HEK293T (cell line): ENCODE measurements at regions not wholly inside any gene's neighbourhood (a gene's known extent, or its start where the extent isn't known, plus 50 kb on each side); places are given as distances from the start of the nearest gene placed in this dataset.

Source experiments
- CTCF ChIA-PET: fragments of 350-600 bp; formaldehyde crosslinking; extraction: SDS; loops from one replicate; lab custom pipeline; 2021; ENCODE audit warnings: antibody characterized with exemption, inconsistent platforms; lab: Yijun Ruan, JAX
- POLR2A ChIA-PET: fragments of 350-600 bp; formaldehyde crosslinking; extraction: SDS; loops from one replicate; lab custom pipeline; 2020; ENCODE audit warnings: antibody characterized with exemption, inconsistent platforms; lab: Yijun Ruan, JAX
- DNase-seq: peaks from one replicate; pipeline ENCODE4 v3.0.0; 2012; ENCODE audit warnings: mixed read lengths; ENCODE audit errors: extremely low spot score
- ARNT ChIP-seq: fragments of 450-650 bp; IDR thresholded peaks from 2 replicates; pipeline ENCODE4 v1.6.1; 2017; ENCODE audit warnings: mild to moderate bottlenecking
- BHLHE40 ChIP-seq: fragments of 450-650 bp; IDR thresholded peaks from 2 replicates; pipeline ENCODE4 v1.6.1; 2016; ENCODE audit warnings: mild to moderate bottlenecking, moderate library complexity, borderline replicate concordance
- CTBP1 ChIP-seq: fragments of 450-650 bp; IDR thresholded peaks from 2 replicates; pipeline ENCODE4 v1.6.1; 2016; ENCODE audit warnings: borderline replicate concordance
- ELF4 ChIP-seq: fragments of 450-650 bp; IDR thresholded peaks from 2 replicates; pipeline ENCODE4 v1.6.1; 2017; ENCODE audit warnings: antibody characterized with exemption
- FOXA1 ChIP-seq: fragments of 450-650 bp; IDR thresholded peaks from 2 replicates; pipeline ENCODE4 v1.6.1; 2016; ENCODE audit warnings: mild to moderate bottlenecking
- FOXK2 ChIP-seq: fragments of 450-650 bp; IDR thresholded peaks from 2 replicates; pipeline ENCODE4 v1.6.1; 2016; ENCODE audit warnings: mild to moderate bottlenecking
- FOXM1 ChIP-seq: fragments of 450-650 bp; IDR thresholded peaks from 2 replicates; pipeline ENCODE4 v1.6.1; 2017; ENCODE audit warnings: mild to moderate bottlenecking, borderline replicate concordance
- HDGF ChIP-seq: fragments of 450-650 bp; IDR thresholded peaks from 2 replicates; pipeline ENCODE4 v1.6.1; 2017; ENCODE audit warnings: antibody characterized with exemption, borderline replicate concordance
- L3MBTL2 ChIP-seq: fragments of 450-650 bp; conservative IDR thresholded peaks from 2 replicates; pipeline ENCODE4 v1.6.1; 2016; ENCODE audit warnings: mild to moderate bottlenecking
- LEF1 ChIP-seq: fragments of 450-650 bp; IDR thresholded peaks from 2 replicates; pipeline ENCODE4 v1.6.1; 2017; ENCODE audit warnings: mild to moderate bottlenecking, borderline replicate concordance
- NFRKB ChIP-seq: fragments of 450-650 bp; IDR thresholded peaks from 2 replicates; pipeline ENCODE4 v1.6.1; 2016; ENCODE audit warnings: mild to moderate bottlenecking, moderate library complexity
- SP1 ChIP-seq: fragments of 450-650 bp; IDR thresholded peaks from 2 replicates; pipeline ENCODE4 v1.6.1; 2017
- SUZ12 ChIP-seq: fragments of 450-650 bp; IDR thresholded peaks from 2 replicates; pipeline ENCODE4 v1.6.1; 2016; ENCODE audit warnings: mild to moderate bottlenecking
- TARDBP ChIP-seq: fragments of 450-650 bp; IDR thresholded peaks from 2 replicates; pipeline ENCODE4 v1.6.1; 2016
- ZNF384 ChIP-seq: fragments of 450-650 bp; IDR thresholded peaks from 2 replicates; pipeline ENCODE4 v1.6.1; 2016
- TF ChIP-seq, protein P1 (sequence below): fragments of 450-650 bp; IDR thresholded peaks from 2 replicates; pipeline ENCODE4 v1.6.1; 2016

DNA sequence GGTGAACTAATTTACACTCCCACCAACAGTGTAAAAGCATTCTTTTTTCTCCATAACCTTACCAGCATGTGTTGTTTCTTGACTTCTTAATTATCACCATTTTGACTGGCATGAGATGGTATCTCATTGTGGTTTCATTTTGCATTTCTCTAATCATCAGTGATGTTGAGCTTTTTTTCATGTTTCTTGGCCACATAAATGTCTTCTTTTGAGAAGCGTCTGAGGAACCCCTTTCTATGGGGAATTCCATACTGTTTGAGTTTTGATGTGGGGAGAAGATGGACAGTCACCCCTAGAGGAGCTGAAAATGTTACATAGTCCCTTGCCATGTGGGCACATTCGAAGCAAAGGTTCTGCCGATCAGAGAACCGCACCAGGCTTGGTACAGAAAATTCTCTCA is 207.0 kb upstream of the SLC30A5 start:
- TF ChIP-seq ZNF384 (no peak), ELF4 (no peak), TARDBP (no peak), LEF1 (no peak), SP1 (no peak), FOXK2 (no peak), L3MBTL2 (no peak), BHLHE40 (no peak), FOXM1 (no peak), NFRKB (no peak), ARNT (no peak), FOXA1 (no peak), HDGF (no peak)
- TF ChIP-seq, protein P1, sequence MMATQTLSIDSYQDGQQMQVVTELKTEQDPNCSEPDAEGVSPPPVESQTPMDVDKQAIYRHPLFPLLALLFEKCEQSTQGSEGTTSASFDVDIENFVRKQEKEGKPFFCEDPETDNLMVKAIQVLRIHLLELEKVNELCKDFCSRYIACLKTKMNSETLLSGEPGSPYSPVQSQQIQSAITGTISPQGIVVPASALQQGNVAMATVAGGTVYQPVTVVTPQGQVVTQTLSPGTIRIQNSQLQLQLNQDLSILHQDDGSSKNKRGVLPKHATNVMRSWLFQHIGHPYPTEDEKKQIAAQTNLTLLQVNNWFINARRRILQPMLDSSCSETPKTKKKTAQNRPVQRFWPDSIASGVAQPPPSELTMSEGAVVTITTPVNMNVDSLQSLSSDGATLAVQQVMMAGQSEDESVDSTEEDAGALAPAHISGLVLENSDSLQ: no peak
- POLR2A ChIA-PET: no interaction called here
- no peak for DNase-seq
- CTCF ChIA-PET: no interaction called here

DNA sequence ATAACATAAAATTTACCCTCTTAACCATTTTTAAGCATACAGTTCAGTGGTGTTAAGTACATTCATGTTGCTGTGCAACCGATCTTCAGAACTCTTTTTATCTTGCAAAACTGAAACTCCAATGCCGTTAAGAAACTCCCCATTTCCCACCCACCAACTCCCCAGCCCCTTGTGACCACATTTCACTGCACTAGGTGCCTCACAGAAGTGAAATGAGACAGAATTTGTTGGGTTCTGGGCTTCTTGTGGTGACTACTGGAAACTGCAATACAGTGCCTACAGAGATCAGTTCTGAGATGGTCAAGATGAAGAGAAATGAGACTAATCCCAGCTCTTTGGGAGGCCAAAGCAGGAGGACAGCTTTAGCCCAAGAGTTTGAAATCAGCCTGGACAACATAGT is 202.1 kb upstream of the SLC30A5 start:
- DNase-seq: no peak
- POLR2A ChIA-PET: no interaction called here
- CTCF ChIA-PET: no interaction called here
- no peak for TF ChIP-seq TARDBP
- TF ChIP-seq SP1: no peak
- no peak for TF ChIP-seq NFRKB
- TF ChIP-seq CTBP1: no peak
- TF ChIP-seq ELF4: no peak
- TF ChIP-seq FOXM1: no peak
- no peak for TF ChIP-seq BHLHE40
- no peak for TF ChIP-seq L3MBTL2
- TF ChIP-seq, protein P1: no peak
- no peak for TF ChIP-seq FOXA1
- TF ChIP-seq ZNF384: no peak
- TF ChIP-seq SUZ12: no peak
- no peak for TF ChIP-seq ARNT

DNA sequence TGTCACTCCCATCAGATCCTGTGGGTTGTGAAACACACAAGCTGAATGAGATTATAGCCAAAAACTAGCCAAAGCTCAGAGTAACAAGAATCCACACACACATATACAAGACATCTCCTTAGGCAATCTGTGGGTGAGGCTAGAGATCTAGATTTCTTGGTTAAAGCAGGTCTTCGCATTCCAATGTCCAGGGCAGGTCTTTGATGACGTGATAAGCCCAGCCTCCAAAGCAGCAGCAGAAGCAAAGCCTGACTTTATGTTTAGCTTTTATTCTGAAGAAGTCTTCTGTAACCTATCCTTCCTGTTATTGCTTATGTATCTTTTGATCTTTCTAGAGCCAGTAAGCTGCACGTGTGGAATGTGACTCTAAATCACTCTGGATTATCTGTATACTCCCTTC is 199.1 kb upstream of the SLC30A5 start:
- no peak for DNase-seq
- ChIA-PET POLR2A (no interaction called here), CTCF (interaction anchor here (0.6 kb wide), 1 partner anchor 130 kb away, joined by 3 read pairs; no protein-coding TSS in a partner anchor)

DNA sequence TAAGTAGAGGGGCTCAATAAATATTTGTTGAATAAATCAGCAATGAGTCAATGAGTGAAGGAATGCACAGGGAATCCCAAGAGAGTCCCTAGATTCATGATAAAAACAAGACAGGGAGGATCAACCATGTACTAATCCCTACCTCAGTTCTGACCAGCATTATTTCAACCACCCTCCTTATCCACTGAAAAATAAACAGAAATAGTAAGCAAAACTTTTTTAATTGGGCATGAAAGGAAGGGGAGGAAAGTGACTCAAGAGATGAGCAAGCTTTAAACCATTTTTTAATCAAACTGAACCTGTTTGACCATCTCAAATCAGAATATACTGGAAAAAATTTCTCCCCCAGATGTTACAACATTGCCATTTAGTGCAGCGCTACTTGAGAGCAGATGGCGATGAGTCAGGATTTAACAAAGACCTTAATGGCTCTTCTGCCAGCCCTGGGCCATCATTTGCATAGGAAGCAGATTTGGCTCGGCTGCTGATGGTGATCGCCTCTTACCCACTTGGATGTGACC is 194.8 kb upstream of the SLC30A5 start:
- DNase-seq: no peak
- POLR2A ChIA-PET: no interaction called here
- TF ChIP-seq L3MBTL2: no peak
- no peak for TF ChIP-seq ARNT
- no peak for TF ChIP-seq HDGF
- no peak for TF ChIP-seq FOXK2
- TF ChIP-seq SUZ12: no peak
- no peak for TF ChIP-seq TARDBP
- TF ChIP-seq FOXA1: no peak
- TF ChIP-seq NFRKB: no peak
- TF ChIP-seq ZNF384: no peak
- TF ChIP-seq SP1: no peak
- TF ChIP-seq LEF1: no peak
- TF ChIP-seq FOXM1: no peak
- TF ChIP-seq CTBP1: no peak
- no peak for TF ChIP-seq BHLHE40
- no peak for TF ChIP-seq ELF4
- TF ChIP-seq, protein P1: no peak
- CTCF ChIA-PET: no interaction called here

More for the DNA sequence above, 199.1 kb upstream of the SLC30A5 start:
- no peak for TF ChIP-seq FOXK2
- no peak for TF ChIP-seq SP1
- no peak for TF ChIP-seq BHLHE40
- TF ChIP-seq LEF1: no peak
- TF ChIP-seq FOXA1: no peak
- no peak for TF ChIP-seq TARDBP
- no peak for TF ChIP-seq CTBP1
- TF ChIP-seq ZNF384: no peak
- TF ChIP-seq, protein P1: no peak
- no peak for TF ChIP-seq HDGF
- no peak for TF ChIP-seq FOXM1
- TF ChIP-seq ELF4: no peak
- no peak for TF ChIP-seq ARNT
- TF ChIP-seq L3MBTL2: no peak
- TF ChIP-seq SUZ12: no peak
- TF ChIP-seq NFRKB: no peak

DNA sequence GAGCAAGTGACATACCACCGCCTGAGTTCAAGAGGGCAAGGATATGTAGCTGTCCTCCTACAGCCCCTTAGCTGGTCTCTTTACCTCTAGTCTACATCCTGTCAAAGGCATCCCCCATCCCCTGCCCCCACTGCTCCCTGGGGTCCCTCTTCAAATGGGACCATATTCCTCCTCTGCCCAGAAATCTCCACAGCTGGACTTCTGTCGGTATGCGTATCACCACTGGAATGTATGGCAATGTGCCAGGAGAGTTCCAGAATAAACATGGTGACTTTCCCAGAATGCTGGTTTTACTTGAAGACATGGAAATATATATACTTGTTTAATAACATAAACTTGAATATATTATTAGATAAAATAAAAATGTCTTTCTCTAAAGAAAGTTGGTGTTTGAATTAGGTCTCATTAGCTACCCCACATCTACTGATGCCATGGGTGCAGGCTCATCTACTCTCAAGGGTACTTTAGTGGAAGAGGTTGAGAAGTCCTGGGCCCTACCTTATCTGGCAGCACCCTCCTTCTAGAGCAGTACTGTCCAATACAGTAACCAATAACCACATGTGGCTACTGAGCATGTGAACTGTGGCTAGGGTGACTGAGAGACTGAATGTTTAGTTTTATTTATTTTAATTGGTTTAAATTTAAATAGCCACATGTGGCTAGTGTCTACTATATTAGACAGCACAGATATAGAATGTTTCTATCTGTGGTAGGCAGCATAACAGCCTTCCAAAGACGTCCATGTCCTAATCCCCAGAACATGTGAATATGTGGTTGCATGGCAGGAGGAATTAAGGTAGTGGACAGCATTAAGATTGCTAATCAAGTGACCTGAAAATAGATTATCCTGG is 181.7 kb upstream of the SLC30A5 start:
- ChIA-PET POLR2A (no interaction called here), CTCF (no interaction called here)
- no peak for TF ChIP-seq SP1
- TF ChIP-seq FOXK2: no peak
- TF ChIP-seq FOXA1: no peak
- no peak for TF ChIP-seq ARNT
- no peak for TF ChIP-seq ELF4
- TF ChIP-seq ZNF384: no peak
- TF ChIP-seq, protein P1: no peak
- TF ChIP-seq SUZ12: no peak
- no peak for TF ChIP-seq NFRKB
- TF ChIP-seq TARDBP: no peak
- TF ChIP-seq CTBP1: no peak
- no peak for TF ChIP-seq BHLHE40
- no peak for TF ChIP-seq LEF1
- TF ChIP-seq L3MBTL2: no peak
- TF ChIP-seq HDGF: no peak
- TF ChIP-seq FOXM1: no peak
- DNase-seq: no peak
